Upper lobe of left lung (tissue), 6 donors: ENCODE measurements at regions not wholly inside any gene's neighbourhood (a gene's known extent, or its start where the extent isn't known, plus 50 kb on each side); places are given as distances from the start of the nearest gene placed in this dataset.

Experiments
- ATAC-seq, 2 donors: fragments of 200-7000 bp; cut with Tn5 transposase; one replicate each; pipeline ENCODE4 v1.9.1; 2022; ENCODE audit warnings: mild to moderate bottlenecking in 2 of 2, moderate library complexity in 2 of 2; ENCODE audit not compliant: low FRiP score in 2 of 2
- DNase-seq, 2 donors: peaks; one replicate each; pipeline ENCODE4 v3.0.0-alpha.2; 2019 to 2020
- H3K27ac ChIP-seq, 4 donors: fragments of 200-600 bp; sonication (generic); one replicate each; pipeline ENCODE4 v1.5.1; 2016 to 2019
- H3K27me3 ChIP-seq, 4 donors: fragments of 200-600 bp; sonication (generic); one replicate each; pipeline ENCODE4 v1.5.1; 2017 to 2019
- H3K36me3 ChIP-seq, 4 donors: fragments of 200-600 bp; sonication (generic); one replicate each; pipeline ENCODE4 v1.5.1; 2016 to 2019
- H3K4me1 ChIP-seq, 4 donors: fragments of 200-600 bp; sonication (generic); one replicate each; pipeline ENCODE4 v1.5.1; 2018 to 2019
- H3K4me3 ChIP-seq, 4 donors: fragments of 200-600 bp; sonication (generic); one replicate each; pipeline ENCODE4 v1.5.1; 2017 to 2019; ENCODE audit warnings: mild to moderate bottlenecking in 2 of 4, moderate library complexity in 1 of 4
- H3K9me3 ChIP-seq, 4 donors: fragments of 200-600 bp; sonication (generic); one replicate each; pipeline ENCODE4 v1.5.1; 2018 to 2019
- EP300 ChIP-seq, 4 donors: sonication (generic); formaldehyde crosslinking; IDR thresholded peaks; one replicate each; pipeline ENCODE4 v1.5.1; 2017; ENCODE audit warnings: antibody characterized with exemption in 4 of 4, control low read depth in 2 of 4
- POLR2A ChIP-seq, 4 donors: fragments of 450-650 bp; IDR thresholded peaks; one replicate each; pipeline ENCODE4 v1.5.1; 2016 to 2017; ENCODE audit warnings: antibody characterized with exemption in 4 of 4, mild to moderate bottlenecking in 2 of 4
- POLR2AphosphoS5 ChIP-seq, 2 donors: sonication (generic); formaldehyde crosslinking; IDR thresholded peaks; one replicate each; pipeline ENCODE4 v1.5.1; 2017; ENCODE audit warnings: antibody characterized with exemption in 2 of 2
- WGBS, 2 donors: methylation state at CpG; one replicate each; pipeline ENCODE4 v1.1.5; 2017 to 2018; 5-methylcytosine and 5-hydroxymethylcytosine counted together
- TF ChIP-seq, protein P1 (sequence below), 6 experiments: fragments of 450-650 bp in 4 of 6; fragments of 200-600 bp in 2 of 6; sonication (generic) in 2 of 6; IDR thresholded peaks; one replicate each; pipeline ENCODE4 v1.5.1; 2016 to 2019; ENCODE audit warnings: antibody characterized with exemption in 6 of 6
- donor health status: DM: no; HTN: no; CAD: no; lungs with moderate emphysema.
- donor health status: DM: no; HTN: yes; CAD: no; lungs with severe emphysema.

DNA sequence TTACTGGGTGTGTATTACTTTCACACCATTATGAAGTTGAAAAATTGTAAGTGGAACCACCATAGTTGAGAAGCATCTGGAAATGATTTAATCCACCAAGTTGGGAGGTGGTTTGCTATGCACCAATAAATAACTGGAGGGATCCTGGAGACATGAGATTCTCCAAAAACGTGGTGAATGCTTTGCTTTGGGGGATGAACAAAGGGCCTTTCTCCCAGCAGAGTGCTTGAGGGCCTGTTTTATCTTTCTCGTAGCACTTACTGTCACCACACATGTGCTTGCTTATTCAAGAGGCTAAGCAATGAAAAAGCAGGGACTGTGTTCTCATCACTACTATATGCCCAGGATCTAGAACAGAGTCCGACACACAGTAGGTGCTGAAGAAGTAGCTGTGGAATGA, 371.1 kb downstream of the DHX35 start:
- no peak for TF ChIP-seq EP300 (IDR thresholded peaks at IDR 0.05)
- TF ChIP-seq POLR2A (IDR thresholded peaks at IDR 0.05): no peak
- no peak for TF ChIP-seq POLR2AphosphoS5 (IDR thresholded peaks at IDR 0.05)
- TF ChIP-seq, protein P1, sequence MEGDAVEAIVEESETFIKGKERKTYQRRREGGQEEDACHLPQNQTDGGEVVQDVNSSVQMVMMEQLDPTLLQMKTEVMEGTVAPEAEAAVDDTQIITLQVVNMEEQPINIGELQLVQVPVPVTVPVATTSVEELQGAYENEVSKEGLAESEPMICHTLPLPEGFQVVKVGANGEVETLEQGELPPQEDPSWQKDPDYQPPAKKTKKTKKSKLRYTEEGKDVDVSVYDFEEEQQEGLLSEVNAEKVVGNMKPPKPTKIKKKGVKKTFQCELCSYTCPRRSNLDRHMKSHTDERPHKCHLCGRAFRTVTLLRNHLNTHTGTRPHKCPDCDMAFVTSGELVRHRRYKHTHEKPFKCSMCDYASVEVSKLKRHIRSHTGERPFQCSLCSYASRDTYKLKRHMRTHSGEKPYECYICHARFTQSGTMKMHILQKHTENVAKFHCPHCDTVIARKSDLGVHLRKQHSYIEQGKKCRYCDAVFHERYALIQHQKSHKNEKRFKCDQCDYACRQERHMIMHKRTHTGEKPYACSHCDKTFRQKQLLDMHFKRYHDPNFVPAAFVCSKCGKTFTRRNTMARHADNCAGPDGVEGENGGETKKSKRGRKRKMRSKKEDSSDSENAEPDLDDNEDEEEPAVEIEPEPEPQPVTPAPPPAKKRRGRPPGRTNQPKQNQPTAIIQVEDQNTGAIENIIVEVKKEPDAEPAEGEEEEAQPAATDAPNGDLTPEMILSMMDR (IDR thresholded peaks at IDR 0.05): no peak
- no peaks in the 10 kb centered on the region for H3K9me3 ChIP-seq
- no peaks in the 10 kb centered on the region for H3K36me3 ChIP-seq
- 61 to 63% methylated on average over 3 of the region's 3 CpGs for WGBS, 2 donors
- H3K27ac ChIP-seq: no peak overlapping the region
- no peak overlapping the region for H3K4me3 ChIP-seq
- ATAC-seq (no peak), DNase-seq (no peak)
- H3K27me3 ChIP-seq: no peaks in the 10 kb centered on the region
- no peaks in the 10 kb centered on the region for H3K4me1 ChIP-seq

DNA sequence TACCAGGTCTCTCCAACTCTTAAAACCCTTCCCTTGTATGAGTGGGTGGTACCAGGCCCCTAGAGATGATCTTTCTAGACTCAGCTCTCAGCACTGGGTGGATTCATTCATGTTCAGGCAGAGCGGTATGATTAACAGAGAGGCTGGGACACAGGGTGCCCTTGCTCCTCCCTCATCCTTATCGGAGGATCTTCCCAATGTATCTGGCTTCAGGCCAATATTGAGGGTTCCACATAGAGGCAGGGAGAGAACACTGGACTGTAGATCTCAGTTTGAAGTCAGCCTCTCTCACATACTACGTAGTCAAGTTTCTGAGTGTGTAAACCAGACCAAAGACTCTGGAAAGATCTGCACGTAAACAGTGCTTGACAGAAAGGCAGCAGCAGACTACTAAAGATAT, 366.2 kb downstream of the DHX35 start:
- ATAC-seq (no peak), DNase-seq (no peak)
- Histone ChIP-seq H3K27me3 (no peaks in the 10 kb centered on the region), H3K36me3 (no peaks in the 10 kb centered on the region), H3K4me3 (no peak overlapping the region), H3K4me1 (no peaks in the 10 kb centered on the region), H3K27ac (no peak overlapping the region), H3K9me3 (no peaks in the 10 kb centered on the region)
- no peak for TF ChIP-seq EP300 (IDR thresholded peaks at IDR 0.05)
- no peak for TF ChIP-seq POLR2AphosphoS5 (IDR thresholded peaks at IDR 0.05)
- no peak for TF ChIP-seq POLR2A (IDR thresholded peaks at IDR 0.05)
- TF ChIP-seq, protein P1 (IDR thresholded peaks at IDR 0.05): no peak
- WGBS, 2 donors: 65 to 73% methylated on average over 4 of the region's 4 CpGs

DNA sequence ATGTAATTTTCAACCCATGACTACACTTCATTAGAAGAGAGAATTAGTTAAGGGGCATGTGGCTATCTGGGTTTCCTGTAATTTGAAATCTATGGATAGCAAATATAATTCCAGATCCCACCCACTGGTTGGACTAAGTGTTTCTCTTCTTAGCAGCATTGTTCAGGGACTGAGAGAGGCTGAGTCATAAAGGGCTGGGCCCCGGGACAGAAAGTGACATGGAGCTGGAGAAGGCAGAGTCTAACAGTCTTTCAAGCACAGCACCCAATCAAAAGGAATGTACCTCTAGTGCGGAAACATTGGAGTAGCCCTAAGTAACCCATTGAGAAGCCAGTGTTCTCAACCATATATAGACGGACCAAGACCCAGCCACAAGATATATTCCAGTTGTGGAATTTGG, 363.9 kb downstream of the DHX35 start:
- H3K27ac ChIP-seq: no peak overlapping the region
- no peaks in the 10 kb centered on the region for H3K9me3 ChIP-seq
- DNase-seq (no peak), ATAC-seq (no peak)
- TF ChIP-seq, protein P1 (IDR thresholded peaks at IDR 0.05): no peak
- no peak for TF ChIP-seq POLR2AphosphoS5 (IDR thresholded peaks at IDR 0.05)
- no peak for TF ChIP-seq POLR2A (IDR thresholded peaks at IDR 0.05)
- no peak for TF ChIP-seq EP300 (IDR thresholded peaks at IDR 0.05)
- H3K27me3 ChIP-seq: no peaks in the 10 kb centered on the region
- H3K4me1 ChIP-seq: no peaks in the 10 kb centered on the region
- H3K36me3 ChIP-seq: no peaks in the 10 kb centered on the region
- H3K4me3 ChIP-seq: no peak overlapping the region
- 79 to 87% methylated on average over 3 of the region's 3 CpGs for WGBS, 2 donors

DNA sequence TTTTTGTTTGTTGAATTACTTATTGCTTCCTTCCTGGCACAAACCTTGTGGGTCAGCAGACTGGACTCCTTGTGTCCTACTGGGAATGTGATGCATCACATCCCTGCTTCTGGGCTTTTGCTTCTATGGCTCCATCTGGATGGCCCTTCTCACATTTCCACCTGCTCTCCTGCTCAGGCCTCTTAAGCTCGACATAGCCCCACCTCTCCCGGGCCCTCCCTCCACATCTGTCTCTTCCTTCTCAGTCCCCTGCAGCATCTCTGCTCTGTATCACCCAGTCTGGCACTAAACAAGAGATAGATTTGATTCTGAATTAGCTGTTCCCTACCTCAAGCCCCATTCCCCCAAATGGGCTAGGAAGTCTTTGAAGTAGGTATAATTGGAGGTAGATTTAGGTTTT, 356.8 kb downstream of the DHX35 start:
- H3K27ac ChIP-seq: no peak overlapping the region
- DNase-seq (no peak), ATAC-seq (no peak)
- H3K4me3 ChIP-seq: no peak overlapping the region
- WGBS, 2 donors: 16 to 46% methylated on average over 2 of the region's 2 CpGs
- H3K4me1 ChIP-seq: no peaks in the 10 kb centered on the region
- no peak for TF ChIP-seq POLR2AphosphoS5 (IDR thresholded peaks at IDR 0.05)
- TF ChIP-seq, protein P1 (IDR thresholded peaks at IDR 0.05): no peak
- no peak for TF ChIP-seq EP300 (IDR thresholded peaks at IDR 0.05)
- no peak for TF ChIP-seq POLR2A (IDR thresholded peaks at IDR 0.05)
- no peaks in the 10 kb centered on the region for H3K36me3 ChIP-seq
- no peaks in the 10 kb centered on the region for H3K27me3 ChIP-seq
- H3K9me3 ChIP-seq: no peaks in the 10 kb centered on the region

DNA sequence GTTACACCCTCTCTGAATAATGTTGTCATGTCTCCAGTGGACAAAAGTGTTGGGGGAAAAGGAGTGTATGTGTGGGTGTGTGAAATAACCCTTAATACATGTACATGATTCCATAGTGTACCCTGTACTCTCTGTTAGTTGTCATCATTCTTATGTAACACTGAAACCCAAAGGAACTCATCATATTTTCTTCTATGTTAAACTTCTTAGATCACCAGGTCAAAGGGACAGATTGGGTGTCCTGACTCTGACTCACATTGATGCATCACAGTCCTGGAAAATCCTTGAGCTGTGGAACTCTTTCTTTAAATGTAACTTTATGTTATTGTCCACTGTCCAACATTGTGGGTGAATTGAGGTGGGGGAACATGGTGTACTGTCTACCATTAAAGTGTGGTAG, 350.5 kb downstream of the DHX35 start:
- TF ChIP-seq POLR2A (IDR thresholded peaks at IDR 0.05) (no peak), POLR2AphosphoS5 (IDR thresholded peaks at IDR 0.05) (no peak), EP300 (IDR thresholded peaks at IDR 0.05) (no peak)
- TF ChIP-seq, protein P1 (IDR thresholded peaks at IDR 0.05): no peak
- Histone ChIP-seq H3K4me1 (peaks cover 0 to 4% (median 0%) of the 10 kb centered on the region in 4 donors), H3K9me3 (peaks cover 0 to 5% (median 1%) of the 10 kb centered on the region in 4 donors), H3K27ac (no peak overlapping the region), H3K36me3 (no peaks in the 10 kb centered on the region), H3K4me3 (no peak overlapping the region), H3K27me3 (no peaks in the 10 kb centered on the region)
- no peak for ATAC-seq
- no peak for DNase-seq
